Non-pigmented ciliary epithelial cell (primary cell): ENCODE measurements at regions not wholly inside any gene's neighbourhood (a gene's known extent, or its start where the extent isn't known, plus 50 kb on each side); places are given as distances from the start of the nearest gene placed in this dataset.
"Not testable (repeated sequence)": the region's sequence is repeated elsewhere in the genome, so short reads cannot be mapped to it uniquely, and the experiment has no call there.

Experiments
- DNase-seq: peaks from one replicate; pipeline ENCODE4 v3.0.0-alpha.2; 2010; ENCODE audit warnings: low read depth

- DNase-seq: no peak
Observed at GRCh38 chr13:34360702-34361101, 542.8 kb downstream of the RFC3 start.

GRCh38 chr13:34361560-34361959, 543.6 kb downstream of the RFC3 start:
- no peak for DNase-seq

GRCh38 chr13:34363266-34363665, 545.3 kb downstream of the RFC3 start:
- DNase-seq: no peak

- no peak for DNase-seq
Observed at GRCh38 chr13:34364633-34365032, 546.7 kb downstream of the RFC3 start.

GRCh38 chr13:34369931-34370330, 552.0 kb downstream of the RFC3 start:
- no peak for DNase-seq

- DNase-seq: no peak
Observed at GRCh38 chr13:34371108-34371507, 553.2 kb downstream of the RFC3 start.

GRCh38 chr13:34371645-34372395, 553.9 kb downstream of the RFC3 start:
- no peak for DNase-seq

GRCh38 chr13:34372581-34372980, 554.6 kb downstream of the RFC3 start:
- no peak for DNase-seq

GRCh38 chr13:34376483-34376882, 558.5 kb downstream of the RFC3 start:
- no peak for DNase-seq

GRCh38 chr13:34381228-34381627, 560.8 kb upstream of the NBEA start:
- DNase-seq: no peak

- no peak for DNase-seq
Observed at GRCh38 chr13:34383728-34384127, 558.3 kb upstream of the NBEA start.

GRCh38 chr13:34386229-34386628, 555.8 kb upstream of the NBEA start:
- not testable (repeated sequence) for DNase-seq

GRCh38 chr13:34391076-34391475, 551.0 kb upstream of the NBEA start:
- no peak for DNase-seq

- DNase-seq: no peak
Observed at GRCh38 chr13:34401696-34402095, 540.4 kb upstream of the NBEA start.

GRCh38 chr13:34405410-34406181, 536.5 kb upstream of the NBEA start:
- no peak for DNase-seq

- DNase-seq: no peak
Observed at GRCh38 chr13:34408640-34409039, 533.4 kb upstream of the NBEA start.

- no peak for DNase-seq
Observed at GRCh38 chr13:34409496-34410182, 532.4 kb upstream of the NBEA start.

- no peak for DNase-seq
Observed at GRCh38 chr13:34410678-34411077, 531.4 kb upstream of the NBEA start.

- DNase-seq: no peak
Observed at GRCh38 chr13:34411177-34411576, 530.9 kb upstream of the NBEA start.

GRCh38 chr13:34411894-34412293, 530.2 kb upstream of the NBEA start:
- no peak for DNase-seq

GRCh38 chr13:34412295-34412694, 529.8 kb upstream of the NBEA start:
- no peak for DNase-seq

GRCh38 chr13:34412817-34413375, 529.2 kb upstream of the NBEA start:
- DNase-seq: no peak
